ENCODE measurements at regions not wholly inside any gene's neighbourhood (a gene's known extent, or its start where the extent isn't known, plus 50 kb on each side); places are given as distances from the start of the nearest gene placed in this dataset.
"Not testable (repeated sequence)": the region's sequence is repeated elsewhere in the genome, so short reads cannot be mapped to it uniquely, and the experiment has no call there.

DNA sequence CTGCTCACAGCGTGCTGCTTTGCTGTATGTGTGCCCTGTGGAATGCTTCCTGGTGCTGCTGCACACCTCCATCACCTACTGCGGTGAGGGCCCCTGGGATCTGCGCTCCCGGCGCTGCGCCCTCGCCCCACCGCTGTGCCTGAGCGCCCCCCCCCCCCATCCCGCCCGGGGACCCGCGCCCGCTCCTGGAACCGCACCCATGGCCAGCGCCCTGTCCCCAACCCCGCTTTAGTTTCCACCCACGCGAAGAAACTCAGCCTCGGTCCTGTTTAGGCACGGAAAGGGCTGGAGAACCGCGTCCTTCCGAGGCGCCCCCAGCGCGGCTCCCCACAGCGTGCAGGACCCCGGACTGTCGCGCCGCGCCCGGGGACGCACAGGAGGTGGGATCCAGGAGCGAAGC lies 265.5 kb downstream of the POTEB3 start:
- DNase-seq: not testable (repeated sequence)

DNA sequence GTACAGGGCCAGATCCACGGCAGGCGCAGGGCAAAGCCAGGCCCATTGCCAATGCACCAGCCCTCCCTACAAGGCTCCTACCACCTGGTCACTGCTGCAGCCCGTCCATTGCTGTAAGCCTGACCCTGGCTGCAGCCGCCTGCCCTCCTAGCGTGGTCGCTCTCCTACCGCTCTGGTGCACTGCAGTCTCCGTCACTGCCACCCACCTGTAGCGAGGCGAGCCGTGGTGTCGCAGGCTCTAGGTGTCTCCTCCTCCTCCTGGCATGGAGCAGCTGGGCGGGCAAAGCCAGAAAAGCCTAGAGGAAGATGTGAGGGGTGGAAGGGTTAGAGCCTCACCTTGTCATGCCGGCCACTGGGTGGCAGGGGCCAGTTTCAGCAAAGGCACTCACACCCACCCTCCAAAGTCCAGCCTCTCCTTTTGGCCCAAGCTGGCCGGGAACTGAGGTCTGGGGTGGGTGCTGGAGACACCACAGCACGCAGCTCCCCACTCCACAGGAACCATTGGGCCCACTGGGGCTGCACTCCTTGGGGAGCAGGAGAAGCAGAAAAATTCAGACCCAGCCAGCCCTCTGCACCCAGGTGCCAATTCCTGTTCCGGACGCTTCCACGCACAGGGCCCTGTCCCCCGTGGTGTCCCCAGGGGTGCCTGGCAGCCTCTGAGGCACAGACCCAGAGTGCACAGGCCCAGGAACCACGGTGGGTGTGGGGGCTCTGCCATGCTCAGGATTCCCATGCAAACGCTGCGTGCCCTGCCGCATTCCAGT lies 285.3 kb upstream of the POTEB2 start:
- not testable (repeated sequence) for DNase-seq

DNA sequence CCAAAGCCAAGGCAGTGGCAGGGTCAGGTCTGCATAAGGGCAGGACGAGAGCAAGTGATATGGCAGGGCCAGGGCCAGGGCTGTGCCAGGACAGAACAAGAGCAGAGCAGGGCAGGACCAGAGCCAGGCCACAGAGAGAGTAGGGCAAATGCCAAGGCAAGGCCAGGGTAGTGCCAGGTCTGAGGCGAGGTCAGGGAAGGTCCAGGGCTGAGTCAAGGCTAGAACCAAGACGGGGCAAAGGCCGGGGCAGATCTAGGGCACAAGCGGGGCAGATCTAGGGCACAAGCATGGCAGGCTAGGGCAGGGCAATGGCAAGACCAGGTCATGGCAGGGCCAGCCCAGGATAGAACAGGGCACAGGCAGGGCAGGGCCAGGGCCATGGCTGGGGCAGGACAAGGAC lies 282.0 kb upstream of the POTEB2 start:
- DNase-seq: not testable (repeated sequence)

DNA sequence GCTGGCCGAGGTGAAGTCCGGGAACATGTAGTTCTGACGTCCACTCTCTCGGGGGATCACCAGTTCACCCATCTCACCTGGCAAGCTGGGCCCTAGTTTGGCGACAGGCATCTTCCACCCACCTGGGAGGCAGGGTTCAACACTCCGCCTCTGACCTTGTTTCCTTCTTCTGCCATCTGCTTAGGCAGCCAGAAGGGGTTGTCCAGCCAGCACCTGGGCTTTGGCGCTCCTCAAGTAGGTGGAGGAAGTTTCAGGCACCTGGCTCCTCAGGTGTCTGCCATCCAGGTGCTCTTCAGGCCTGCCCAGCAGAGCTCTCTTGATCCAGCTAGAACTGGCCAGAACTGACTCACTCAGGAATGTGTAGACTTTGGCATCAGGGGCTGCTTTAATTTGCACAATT lies 267.8 kb upstream of the POTEB2 start:
- not testable (repeated sequence) for DNase-seq

GRCh38 chr15:21112271-21113053 lies 246.3 kb upstream of the POTEB2 start:
- DNase-seq: not testable (repeated sequence)

DNA sequence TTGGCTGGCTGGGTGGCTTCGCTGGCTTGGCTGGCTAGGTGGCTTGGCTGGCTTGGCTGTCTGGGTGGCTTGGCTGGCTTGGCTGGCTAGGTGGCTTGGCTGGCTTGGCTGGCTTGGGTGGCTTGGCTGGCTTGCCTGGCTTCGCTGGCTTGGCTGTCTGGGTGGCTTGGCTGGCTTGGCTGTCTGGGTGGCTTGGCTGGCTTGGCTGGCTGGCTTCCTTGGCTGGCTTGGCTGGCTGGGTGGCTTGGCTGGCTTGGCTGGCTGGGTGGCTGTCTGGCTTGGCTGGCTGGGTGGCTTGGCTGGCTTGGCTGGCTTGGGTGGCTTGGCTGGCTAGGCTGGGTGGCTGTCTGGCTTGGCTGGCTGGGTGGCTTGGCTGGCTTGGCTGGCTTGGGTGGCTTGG lies 245.7 kb upstream of the POTEB2 start:
- DNase-seq: not testable (repeated sequence)

DNA sequence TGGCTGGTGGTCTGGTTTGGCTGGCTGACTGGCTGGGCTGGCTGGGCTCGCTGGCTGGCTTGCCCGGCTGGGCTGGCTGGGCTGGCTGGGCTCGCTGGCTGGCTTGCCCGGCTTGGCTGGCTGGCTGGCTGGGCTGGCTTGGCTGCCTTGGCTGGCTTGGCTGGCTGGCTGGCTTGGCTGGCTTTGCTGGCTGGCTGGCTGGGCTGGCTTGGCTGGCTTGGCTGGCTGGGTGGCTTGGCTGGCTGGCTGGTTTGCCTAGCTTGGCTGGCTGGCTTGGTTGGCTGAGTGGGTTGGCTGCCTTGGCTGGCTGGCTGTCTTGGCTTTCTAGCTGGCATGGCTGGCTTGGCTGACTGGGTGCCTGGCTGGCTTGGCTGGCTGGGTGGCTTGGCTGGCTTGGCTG lies 245.1 kb upstream of the POTEB2 start:
- DNase-seq: not testable (repeated sequence)

DNA sequence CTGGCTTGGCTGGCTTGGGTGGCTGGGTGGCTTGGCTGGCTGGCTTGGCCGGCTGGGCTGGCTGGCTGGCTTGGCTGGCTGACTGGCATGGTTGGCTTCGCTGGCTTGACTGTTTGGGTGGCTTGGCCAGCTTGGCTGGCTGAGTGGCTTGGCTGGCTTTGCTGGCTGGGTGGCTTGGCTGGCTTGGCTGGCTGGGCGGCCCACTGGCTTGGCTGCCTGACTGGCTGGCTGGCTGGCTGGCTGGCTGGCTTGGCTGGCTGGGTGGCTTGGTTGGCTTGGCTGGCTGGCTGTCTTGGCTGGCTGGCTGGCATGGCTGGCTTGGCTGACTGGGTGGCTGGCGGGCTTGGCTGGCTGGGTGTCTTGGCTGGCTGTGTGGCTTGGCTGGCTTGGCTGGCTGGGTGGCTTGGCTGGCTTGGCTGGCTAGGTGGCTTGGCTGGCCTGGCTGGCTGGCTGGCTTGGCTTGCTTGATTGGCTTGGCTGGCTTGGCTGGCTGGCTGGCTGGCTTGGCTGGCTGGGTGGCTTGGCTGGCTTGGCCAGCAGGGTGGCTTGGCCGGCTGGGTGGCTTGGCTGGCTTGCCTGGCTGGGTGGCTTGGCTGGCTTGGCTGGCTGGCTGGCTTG lies 244.2 kb upstream of the POTEB2 start:
- DNase-seq: peak in 1 of 2 donors; percentile 18

DNA sequence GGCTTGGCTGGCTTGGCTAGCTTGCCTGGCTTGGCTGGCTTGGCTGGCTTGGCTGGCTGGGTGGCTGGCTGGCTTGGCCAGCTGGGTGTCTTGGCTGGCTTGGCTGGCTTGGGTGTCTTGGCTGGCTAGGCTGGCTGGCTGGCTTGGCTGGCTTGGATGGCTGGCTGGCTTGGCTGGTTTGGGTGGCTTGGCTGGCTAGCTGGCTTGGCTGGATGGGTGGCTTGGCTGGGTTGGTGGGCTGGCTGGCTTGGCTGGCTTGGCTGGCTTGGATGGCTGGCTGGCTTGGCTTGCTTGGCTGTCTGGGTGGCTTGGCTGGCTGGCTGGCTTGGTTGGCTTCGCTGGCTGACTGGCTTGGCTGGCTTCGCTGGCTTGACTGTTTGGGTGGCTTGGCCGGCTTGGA lies 242.3 kb upstream of the POTEB2 start:
- not testable (repeated sequence) for DNase-seq

DNA sequence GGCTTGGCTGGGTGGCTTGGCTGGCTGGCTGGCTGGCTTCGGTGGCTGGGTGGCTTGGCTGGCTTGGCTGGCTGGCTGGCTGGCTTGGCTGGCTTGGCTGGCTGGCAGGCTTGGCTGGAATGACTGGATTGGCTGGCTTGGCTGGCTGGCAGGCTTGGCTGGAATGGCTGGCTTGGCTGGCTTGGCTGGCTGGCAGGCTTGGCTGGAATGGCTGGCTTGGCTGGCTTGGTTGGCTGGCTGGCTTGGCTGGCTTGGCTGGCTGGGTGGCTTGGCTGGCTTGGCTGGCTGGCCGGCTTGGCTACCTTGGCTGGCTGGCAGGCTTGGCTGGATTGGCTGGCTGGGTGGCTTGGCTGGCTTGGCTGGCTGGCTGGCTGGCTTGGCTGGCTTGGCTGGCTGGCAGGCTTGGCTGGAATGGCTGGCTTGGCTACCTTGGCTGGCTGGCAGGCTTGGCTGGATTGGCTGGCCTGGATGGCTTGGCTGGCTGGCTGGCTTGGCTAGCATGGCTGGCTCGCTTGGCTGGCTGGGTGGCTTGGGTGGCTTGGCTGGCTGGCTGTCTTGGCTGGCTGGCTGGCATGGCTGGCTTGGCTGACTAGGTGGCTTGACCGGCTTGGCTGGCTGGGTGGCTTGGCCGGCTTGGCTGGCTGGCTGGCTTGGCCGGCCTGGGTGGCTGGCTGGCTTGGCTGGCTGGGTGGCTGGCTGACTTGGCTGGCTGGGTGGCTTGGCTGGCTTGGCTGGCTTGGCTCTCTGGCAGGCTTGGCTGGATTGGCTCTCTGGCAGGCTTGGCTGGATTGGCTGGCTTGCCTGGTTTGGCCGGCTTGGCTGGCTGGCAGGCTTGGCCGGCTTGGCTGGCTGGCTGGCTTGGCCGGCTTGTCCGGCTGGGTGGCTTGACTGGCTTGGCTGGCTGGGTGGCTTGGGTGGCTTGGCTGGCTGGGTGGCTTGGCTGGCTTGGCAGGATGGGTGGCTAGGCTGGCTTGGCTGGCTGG lies 241.6 kb upstream of the POTEB2 start:
- not testable (repeated sequence) for DNase-seq

DNA sequence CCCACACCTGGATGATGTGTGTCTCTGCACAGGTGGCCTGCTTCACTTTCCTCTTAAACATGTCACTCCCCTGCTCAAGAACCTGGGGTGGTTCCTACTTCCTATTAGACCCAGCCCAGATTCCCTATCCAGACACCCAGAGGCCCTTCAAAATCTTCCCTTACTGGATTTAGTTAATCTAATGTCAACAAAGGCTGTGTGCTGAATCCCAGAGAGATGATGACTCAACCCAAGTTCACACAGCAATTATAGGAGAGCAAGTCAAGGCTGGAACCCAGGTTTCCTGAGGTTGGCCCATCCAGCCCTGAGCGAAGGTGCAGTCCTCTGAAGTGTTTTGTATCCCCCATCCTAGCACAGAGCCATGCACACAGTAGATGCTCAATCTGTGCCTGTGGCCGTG lies 230.5 kb upstream of the POTEB2 start:
- not testable (repeated sequence) for DNase-seq

DNA sequence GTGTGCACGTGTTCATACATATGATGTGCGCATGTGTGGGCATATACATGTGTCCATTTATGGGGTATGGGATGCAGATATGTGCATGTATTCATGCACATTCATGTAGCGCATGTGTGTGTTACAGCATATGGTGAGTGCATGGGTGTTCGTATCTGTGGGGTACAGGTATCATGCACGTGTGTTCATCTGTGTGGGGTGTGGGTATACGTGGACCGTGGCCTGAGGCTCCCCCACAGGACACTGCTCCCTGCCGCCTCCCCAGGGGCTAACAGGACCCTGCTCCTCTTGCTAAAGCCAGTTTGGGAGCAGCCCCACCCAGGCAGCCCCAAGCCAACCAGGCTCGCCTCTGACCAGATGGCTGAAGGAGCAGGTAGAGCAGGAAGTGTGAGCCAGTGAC lies 213.4 kb upstream of the POTEB2 start:
- not testable (repeated sequence) for DNase-seq

- not testable (repeated sequence) for DNase-seq
Observed at GRCh38 chr15:21068917-21069316, 202.8 kb upstream of the POTEB2 start.

DNA sequence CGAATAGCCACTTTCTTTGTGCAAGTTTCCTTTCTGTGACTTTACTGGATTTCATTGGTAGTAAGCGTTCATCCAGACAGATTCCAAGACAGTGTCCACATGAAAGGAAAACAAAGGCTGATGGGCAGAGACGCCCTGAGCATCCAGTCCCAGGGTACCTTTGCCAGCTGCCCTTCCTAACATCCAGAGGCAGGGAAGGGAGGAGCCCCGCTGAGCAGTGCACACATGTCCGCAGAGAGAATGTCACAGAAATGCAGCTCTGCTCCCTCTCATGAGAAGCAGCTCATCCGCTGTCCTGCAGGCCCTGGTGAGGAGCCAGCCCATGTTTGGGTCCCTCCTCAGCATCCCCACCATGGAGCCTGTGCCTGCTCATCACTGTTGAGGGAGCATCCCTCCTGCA lies 197.4 kb upstream of the POTEB2 start:
- DNase-seq: not testable (repeated sequence)

- DNase-seq: not testable (repeated sequence)
Observed at GRCh38 chr15:21062619-21063163, 196.6 kb upstream of the POTEB2 start.

GRCh38 chr15:21051866-21052265 lies 185.8 kb upstream of the POTEB2 start:
- not testable (repeated sequence) for DNase-seq

DNA sequence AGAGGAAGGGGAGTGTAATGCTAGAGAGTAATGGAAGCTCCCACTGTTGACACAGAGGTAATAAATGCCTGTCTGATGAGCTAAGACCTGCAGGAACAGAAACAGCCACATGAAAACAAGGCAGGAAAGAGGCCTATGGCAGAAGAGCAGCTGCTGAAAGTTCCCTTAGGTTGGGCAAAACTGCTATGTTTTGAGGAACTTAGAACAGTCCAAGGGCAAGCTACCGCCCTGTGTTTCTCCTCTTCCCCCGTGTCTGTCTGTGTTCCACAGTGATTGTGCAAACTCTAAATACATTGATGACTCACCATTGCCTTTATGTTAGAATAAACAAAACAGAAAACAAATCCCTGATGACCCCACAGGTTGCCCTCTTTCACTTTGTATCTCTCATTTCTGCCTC lies 165.6 kb upstream of the POTEB2 start:
- not testable (repeated sequence) for DNase-seq

- not testable (repeated sequence) for DNase-seq
Observed at GRCh38 chr15:21029001-21029400, 162.9 kb upstream of the POTEB2 start.

DNA sequence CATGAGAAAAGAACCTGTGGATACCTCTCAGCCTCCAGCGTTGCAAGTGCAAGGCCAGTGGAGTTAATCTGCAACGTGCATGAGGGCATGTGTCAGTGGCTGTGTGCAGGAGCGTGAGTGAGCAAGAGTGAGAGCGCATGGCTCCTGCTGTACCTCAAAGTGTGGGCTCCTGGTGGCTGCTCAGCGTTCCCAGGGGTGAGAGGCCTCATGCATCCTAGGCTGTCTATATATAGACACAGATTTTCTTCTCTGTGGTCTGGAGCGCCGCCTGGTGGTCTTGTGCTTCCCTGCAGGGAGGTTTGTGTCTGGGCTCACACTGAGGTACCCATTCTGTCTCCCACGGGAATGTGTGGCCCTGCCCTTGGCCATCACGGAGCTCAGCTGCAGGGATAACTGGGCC lies 161.8 kb upstream of the POTEB2 start:
- DNase-seq: not testable (repeated sequence)

DNA sequence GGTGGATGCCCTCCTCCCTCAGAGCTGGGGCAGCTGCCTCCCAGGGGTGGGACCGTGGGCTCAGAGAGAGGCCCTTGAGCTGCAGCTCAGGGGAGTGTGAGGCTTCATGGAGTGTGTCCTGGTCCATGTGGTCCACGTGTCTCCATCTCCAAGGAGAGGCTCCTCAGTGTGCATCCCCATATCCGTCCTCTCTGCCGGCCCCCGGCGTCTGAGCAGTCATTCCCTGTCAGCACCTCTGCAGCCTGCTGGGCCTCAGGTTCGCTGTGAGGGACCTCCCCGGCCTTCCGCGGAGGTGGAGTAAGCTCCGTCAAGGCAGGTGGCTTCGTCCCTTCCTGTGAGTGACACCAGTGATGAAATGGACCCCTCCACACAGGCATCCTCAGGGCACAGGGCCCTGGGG lies 160.7 kb upstream of the POTEB2 start:
- DNase-seq: not testable (repeated sequence)

DNA sequence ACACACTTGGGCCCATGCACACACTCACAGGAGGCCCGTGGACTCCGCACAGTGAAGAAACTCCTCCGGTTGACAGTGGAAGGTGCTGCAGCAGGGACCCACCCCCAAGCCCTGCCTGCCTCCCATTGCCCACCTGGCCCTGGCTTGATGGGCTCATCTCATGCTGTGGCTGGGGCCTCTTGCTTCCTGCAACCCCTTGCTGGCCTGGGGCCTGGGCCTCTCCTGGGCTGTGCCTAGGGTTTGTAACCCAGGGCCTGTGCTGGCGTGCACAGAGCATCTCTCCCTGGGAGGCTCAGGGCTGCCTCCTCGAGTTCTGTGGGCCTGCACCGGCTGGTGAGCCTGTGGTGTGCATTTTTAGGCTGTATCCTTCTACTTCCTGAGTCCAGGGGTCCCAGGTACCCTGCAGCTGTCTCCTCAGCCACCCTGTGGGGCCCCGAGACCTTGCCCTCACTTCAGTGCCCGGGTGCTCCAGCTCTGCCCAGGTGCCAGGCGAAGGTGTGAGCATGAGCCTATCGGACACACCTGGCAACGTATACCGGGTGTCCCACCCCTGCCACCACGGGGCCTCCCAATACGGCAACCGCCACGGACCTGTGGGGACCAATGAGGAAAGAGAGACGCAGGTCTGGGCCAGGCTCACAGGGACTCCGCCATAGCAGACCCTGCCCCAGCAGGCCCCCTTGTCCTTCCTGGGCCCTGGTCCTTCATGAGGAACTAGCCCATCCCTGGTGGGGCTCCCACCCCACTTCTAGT lies 158.3 kb upstream of the POTEB2 start:
- DNase-seq: not testable (repeated sequence)
